Peyer's patch (tissue), 4 donors: ENCODE measurements at regions not wholly inside any gene's neighbourhood (a gene's known extent, or its start where the extent isn't known, plus 50 kb on each side); places are given as distances from the start of the nearest gene placed in this dataset.
"Not testable (repeated sequence)": the region's sequence is repeated elsewhere in the genome, so short reads cannot be mapped to it uniquely, and the experiment has no call there.

Source experiments
- DNase-seq, 3 donors: peaks; one replicate each; pipeline ENCODE4 v3.0.0-alpha.2; 2017 to 2019
- H3K27ac ChIP-seq, 4 donors: fragments of 200-600 bp; sonication (generic); one replicate each; pipeline ENCODE4 v1.5.1; 2016 to 2019
- H3K27me3 ChIP-seq, 2 donors: fragments of 200-600 bp; sonication (generic); one replicate each; pipeline ENCODE4 v1.5.1; 2019
- H3K36me3 ChIP-seq, 3 donors: fragments of 200-600 bp; sonication (generic); one replicate each; pipeline ENCODE4 v1.5.1; 2016 to 2019
- H3K4me1 ChIP-seq, 4 donors: fragments of 200-600 bp; sonication (generic); one replicate each; pipeline ENCODE4 v1.5.1; 2016 to 2019
- H3K4me3 ChIP-seq, 4 donors: fragments of 200-600 bp; sonication (generic); 1 replicate in 3 of 4; 2 replicates in 1 of 4; pipeline ENCODE4 v1.5.1; 2016 to 2019; ENCODE audit warnings: mild to moderate bottlenecking in 1 of 4
- H3K9me3 ChIP-seq, 4 donors: fragments of 200-600 bp; sonication (generic); one replicate each; pipeline ENCODE4 v1.5.1; 2016 to 2019; ENCODE audit warnings: mild to moderate bottlenecking in 1 of 4
- CTCF ChIP-seq, 6 experiments: fragments of 450-650 bp in 4 of 6; fragments of 200-600 bp in 2 of 6; sonication (generic) in 1 of 6; IDR thresholded peaks; one replicate each; pipeline ENCODE4 v1.5.1; 2017 to 2019; ENCODE audit warnings: antibody characterized with exemption in 6 of 6, mild to moderate bottlenecking in 3 of 6, moderate library complexity in 1 of 6
- POLR2A ChIP-seq, 2 donors: fragments of 450-650 bp; IDR thresholded peaks; one replicate each; pipeline ENCODE4 v1.5.1; 2017; ENCODE audit warnings: antibody characterized with exemption in 2 of 2, mild to moderate bottlenecking in 2 of 2, moderate library complexity in 2 of 2

- TF ChIP-seq CTCF (IDR thresholded peaks at IDR 0.05) (no peak), POLR2A (IDR thresholded peaks at IDR 0.05) (no peak)
- no peaks in the 10 kb centered on the region for H3K27me3 ChIP-seq
- no peaks in the 10 kb centered on the region for H3K9me3 ChIP-seq
- H3K27ac ChIP-seq: no peak overlapping the region
- no peak for DNase-seq
- H3K4me3 ChIP-seq: no peak overlapping the region
- no peaks in the 10 kb centered on the region for H3K4me1 ChIP-seq
- H3K36me3 ChIP-seq: no peaks in the 10 kb centered on the region
Measured at GRCh38 chr17:52965856-52966255, 807.3 kb upstream of the CA10 start.

GRCh38 chr17:52961751-52962150 is 803.2 kb upstream of the CA10 start:
- not testable (repeated sequence) for H3K27me3 ChIP-seq, H3K4me1 ChIP-seq, H3K4me3 ChIP-seq, DNase-seq, H3K36me3 ChIP-seq, H3K27ac ChIP-seq, H3K9me3 ChIP-seq

GRCh38 chr17:52957411-52957810 is 798.9 kb upstream of the CA10 start:
- Histone ChIP-seq H3K27me3 (no peaks in the 10 kb centered on the region), H3K36me3 (no peaks in the 10 kb centered on the region), H3K27ac (no peak overlapping the region), H3K4me3 (no peak overlapping the region), H3K9me3 (no peaks in the 10 kb centered on the region), H3K4me1 (no peaks in the 10 kb centered on the region)
- no peak for TF ChIP-seq POLR2A (IDR thresholded peaks at IDR 0.05)
- TF ChIP-seq CTCF (IDR thresholded peaks at IDR 0.05): no peak
- no peak for DNase-seq

- TF ChIP-seq POLR2A (IDR thresholded peaks at IDR 0.05) (no peak), CTCF (IDR thresholded peaks at IDR 0.05) (no peak)
- no peak for DNase-seq
- Histone ChIP-seq H3K9me3 (no peaks in the 10 kb centered on the region), H3K36me3 (no peaks in the 10 kb centered on the region), H3K27ac (no peak overlapping the region), H3K4me1 (no peaks in the 10 kb centered on the region), H3K27me3 (no peaks in the 10 kb centered on the region), H3K4me3 (no peak overlapping the region)
Measured at GRCh38 chr17:52947418-52947817, 788.9 kb upstream of the CA10 start.

DNA sequence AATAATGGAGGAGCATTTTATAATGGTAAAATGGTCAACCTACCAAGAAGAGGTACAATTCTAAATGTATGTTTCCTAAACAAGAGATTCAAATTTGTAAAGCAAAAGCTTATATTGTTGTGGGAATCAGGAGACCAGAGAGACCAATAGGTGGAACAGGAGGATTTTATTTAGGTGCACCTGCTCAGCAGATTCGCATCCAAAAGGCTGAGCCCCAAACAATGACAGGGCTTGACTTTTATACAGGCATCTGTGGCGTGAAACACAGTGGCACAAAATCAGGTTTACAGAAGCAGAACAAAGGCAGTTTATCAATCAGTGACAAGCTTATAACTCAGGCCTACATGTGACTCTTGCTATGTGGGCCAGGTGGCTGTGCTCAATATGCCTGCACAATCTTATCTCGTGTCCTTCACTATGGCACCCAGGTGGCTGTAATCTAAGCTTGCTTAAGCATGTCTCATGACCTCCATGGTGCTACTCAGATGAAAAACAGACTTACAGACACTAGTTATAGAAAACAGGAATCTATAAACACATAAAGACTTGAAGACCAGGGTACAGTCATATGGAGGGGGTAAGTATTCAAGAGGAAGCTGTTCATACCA is 780.2 kb upstream of the CA10 start:
- H3K36me3 ChIP-seq: no peaks in the 10 kb centered on the region
- H3K4me3 ChIP-seq: no peak overlapping the region
- H3K27me3 ChIP-seq: no peaks in the 10 kb centered on the region
- no peak for DNase-seq
- H3K4me1 ChIP-seq: no peaks in the 10 kb centered on the region
- no peak overlapping the region for H3K27ac ChIP-seq
- no peak for TF ChIP-seq CTCF (IDR thresholded peaks at IDR 0.05)
- no peak for TF ChIP-seq POLR2A (IDR thresholded peaks at IDR 0.05)
- peaks cover 0 to 5% (median 0%) of the 10 kb centered on the region in 4 donors for H3K9me3 ChIP-seq

DNA sequence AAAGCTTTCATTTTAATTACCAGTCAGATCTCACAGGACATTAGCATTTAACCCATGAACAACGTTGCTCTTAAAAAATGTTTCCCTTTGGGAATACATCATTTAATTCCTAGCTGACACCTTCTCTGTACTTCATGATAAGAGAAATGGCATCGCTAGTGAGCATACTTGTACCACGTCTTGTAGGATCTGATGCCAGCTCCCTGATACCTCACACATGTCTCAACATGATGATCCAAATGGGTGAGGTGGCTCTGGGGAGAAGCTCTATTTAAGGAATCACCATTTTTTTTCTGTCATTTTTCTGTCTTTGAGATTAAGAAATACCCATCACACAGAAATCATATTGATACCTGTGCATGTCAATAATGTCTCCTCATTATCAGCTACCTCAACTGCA is 772.1 kb upstream of the CA10 start:
- no peaks in the 10 kb centered on the region for H3K36me3 ChIP-seq
- H3K4me3 ChIP-seq: no peak overlapping the region
- TF ChIP-seq POLR2A (IDR thresholded peaks at IDR 0.05) (no peak), CTCF (IDR thresholded peaks at IDR 0.05) (no peak)
- H3K27me3 ChIP-seq: no peaks in the 10 kb centered on the region
- DNase-seq: no peak
- peaks cover 0 to 3% (median 0%) of the 10 kb centered on the region in 4 donors for H3K9me3 ChIP-seq
- H3K4me1 ChIP-seq: no peaks in the 10 kb centered on the region
- H3K27ac ChIP-seq: no peak overlapping the region
